Upper lobe of right lung (tissue), 1 donor: ENCODE measurements at regions not wholly inside any gene's neighbourhood (a gene's known extent, or its start where the extent isn't known, plus 50 kb on each side); places are given as distances from the start of the nearest gene placed in this dataset.
A peak's percentile ranks its signal among the peaks of the same experiment; 100 is the strongest.

Experiments
- ATAC-seq: fragments of 200-7000 bp; cut with Tn5 transposase; one replicate; pipeline ENCODE4 v1.9.1; 2020; ENCODE audit warnings: mild to moderate bottlenecking, moderate library complexity
- DNase-seq: peaks from one replicate; pipeline ENCODE4 v3.0.0-alpha.2; 2020
- H3K27ac ChIP-seq: fragments of 200-600 bp; one replicate; pipeline ENCODE4 v1.8.0; 2022
- H3K27me3 ChIP-seq: fragments of 200-600 bp; one replicate; pipeline ENCODE4 v1.8.0; 2022; ENCODE audit warnings: mild to moderate bottlenecking
- H3K36me3 ChIP-seq: fragments of 200-600 bp; one replicate; pipeline ENCODE4 v1.8.0; 2022
- H3K4me1 ChIP-seq: fragments of 200-600 bp; one replicate; pipeline ENCODE4 v1.8.0; 2022
- H3K4me3 ChIP-seq: fragments of 200-600 bp; one replicate; pipeline ENCODE4 v1.8.0; 2022; ENCODE audit warnings: mild to moderate bottlenecking
- H3K9me3 ChIP-seq: fragments of 200-600 bp; one replicate; pipeline ENCODE4 v1.8.0; 2022
- intact Hi-C: fragments of 100-400 bp; cut with DNase I; formaldehyde crosslinking; loops from one replicate; pipeline ENCODE4 v1.11.0; 2022
- TF ChIP-seq, protein P1 (sequence below): fragments of 200-600 bp; IDR thresholded peaks from one replicate; pipeline ENCODE4 v1.8.0; 2022; ENCODE audit warnings: antibody characterized with exemption
- donor health status: DM: no; HTN: yes; CAD: no; lungs with severe emphysema.

DNA sequence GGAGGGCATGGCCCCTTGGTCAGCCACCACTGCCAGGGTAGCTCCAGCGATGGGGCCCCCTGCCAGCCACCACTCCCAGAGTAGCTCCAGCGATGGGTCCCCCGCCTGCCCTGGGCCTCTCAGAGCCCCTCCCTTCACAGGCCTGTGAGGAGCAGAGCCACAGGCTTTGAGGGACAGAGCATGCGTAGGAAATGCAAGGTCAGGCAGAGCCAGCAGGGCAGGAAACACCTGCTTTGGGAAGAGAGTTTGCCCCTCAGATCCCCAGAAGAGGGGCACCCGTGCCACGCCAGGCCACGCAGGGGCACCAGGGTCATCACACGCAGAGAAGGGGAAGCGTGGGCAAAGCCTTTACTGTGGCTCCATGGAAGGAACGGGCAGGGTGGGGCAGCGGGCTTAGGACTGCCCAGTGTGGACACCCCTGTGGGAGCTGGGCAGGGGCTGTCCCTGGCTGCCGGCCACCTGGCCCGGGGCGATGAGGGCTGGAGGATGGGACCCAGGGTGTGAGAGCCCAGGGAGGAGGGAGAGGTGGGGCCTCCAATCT lies 477.8 kb downstream of the BRD1 start:
- peak; percentile 59 for DNase-seq
- H3K9me3 ChIP-seq, result no peaks in the 10 kb centered on the region
- peaks cover 32% of the 10 kb centered on the region for H3K27me3 ChIP-seq
- ATAC-seq, result peak; percentile 12
- H3K4me3 ChIP-seq, result no peak overlapping the region
- TF ChIP-seq, protein P1, sequence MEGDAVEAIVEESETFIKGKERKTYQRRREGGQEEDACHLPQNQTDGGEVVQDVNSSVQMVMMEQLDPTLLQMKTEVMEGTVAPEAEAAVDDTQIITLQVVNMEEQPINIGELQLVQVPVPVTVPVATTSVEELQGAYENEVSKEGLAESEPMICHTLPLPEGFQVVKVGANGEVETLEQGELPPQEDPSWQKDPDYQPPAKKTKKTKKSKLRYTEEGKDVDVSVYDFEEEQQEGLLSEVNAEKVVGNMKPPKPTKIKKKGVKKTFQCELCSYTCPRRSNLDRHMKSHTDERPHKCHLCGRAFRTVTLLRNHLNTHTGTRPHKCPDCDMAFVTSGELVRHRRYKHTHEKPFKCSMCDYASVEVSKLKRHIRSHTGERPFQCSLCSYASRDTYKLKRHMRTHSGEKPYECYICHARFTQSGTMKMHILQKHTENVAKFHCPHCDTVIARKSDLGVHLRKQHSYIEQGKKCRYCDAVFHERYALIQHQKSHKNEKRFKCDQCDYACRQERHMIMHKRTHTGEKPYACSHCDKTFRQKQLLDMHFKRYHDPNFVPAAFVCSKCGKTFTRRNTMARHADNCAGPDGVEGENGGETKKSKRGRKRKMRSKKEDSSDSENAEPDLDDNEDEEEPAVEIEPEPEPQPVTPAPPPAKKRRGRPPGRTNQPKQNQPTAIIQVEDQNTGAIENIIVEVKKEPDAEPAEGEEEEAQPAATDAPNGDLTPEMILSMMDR, result no peak
- no peak overlapping the region for H3K27ac ChIP-seq
- no peaks in the 10 kb centered on the region for H3K4me1 ChIP-seq
- no peaks in the 10 kb centered on the region for H3K36me3 ChIP-seq
- intact Hi-C loops, result no loop called here

DNA sequence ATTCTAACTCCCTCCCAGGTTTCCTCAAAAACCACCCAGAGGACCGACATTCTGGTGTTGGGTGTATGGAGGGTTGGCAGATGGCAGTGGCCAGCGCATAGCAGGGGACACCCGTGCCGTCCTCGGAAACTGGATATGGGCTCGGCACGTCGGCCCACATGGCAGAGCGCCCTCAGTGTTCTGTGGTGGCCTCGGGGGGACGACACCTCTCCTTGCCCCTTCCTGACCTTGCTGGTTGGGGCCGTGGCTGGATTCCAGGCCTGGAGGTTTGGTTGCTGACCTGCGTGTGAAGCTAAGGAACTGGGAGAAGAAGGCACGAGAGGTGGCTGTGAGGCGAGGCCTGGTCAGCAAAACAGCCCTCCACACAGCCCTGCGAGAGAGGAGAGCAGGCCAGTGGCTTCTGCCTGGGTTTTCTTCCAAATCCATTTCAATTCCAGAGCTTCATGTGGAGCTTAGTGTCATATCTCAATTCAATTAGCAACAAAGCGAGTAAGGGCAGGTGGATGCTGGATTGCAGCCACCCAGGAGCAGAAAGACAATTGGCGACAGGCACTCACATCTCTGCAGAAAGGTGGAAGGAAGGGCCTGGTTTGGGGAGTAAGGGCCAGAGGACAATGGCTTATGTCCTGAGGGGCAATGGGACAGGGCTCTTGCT lies 478.4 kb downstream of the BRD1 start:
- TF ChIP-seq, protein P1, result no peak

DNA sequence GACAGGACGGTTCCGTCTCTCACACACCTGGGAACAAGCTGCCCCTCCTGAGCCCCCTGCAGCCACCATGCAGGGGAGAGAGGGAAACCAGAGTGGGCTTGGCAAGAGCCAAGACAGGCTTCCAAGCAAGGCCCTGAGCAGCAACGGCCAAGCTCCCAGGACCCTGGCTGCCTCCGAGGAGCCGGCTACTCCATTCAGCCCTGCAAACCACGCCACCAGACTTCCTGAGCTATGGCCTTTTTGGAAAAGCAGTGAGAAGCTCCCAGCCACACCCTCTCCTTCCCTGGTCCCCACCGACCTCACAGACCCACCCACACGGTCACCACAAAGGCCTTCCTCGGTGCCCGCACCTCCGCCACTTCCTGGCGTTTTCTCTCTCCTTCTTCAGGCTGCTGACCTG lies 479.0 kb downstream of the BRD1 start:
- ATAC-seq, result no peak
- Histone ChIP-seq H3K4me1 (no peaks in the 10 kb centered on the region), H3K4me3 (no peak overlapping the region), H3K36me3 (no peaks in the 10 kb centered on the region), H3K9me3 (no peaks in the 10 kb centered on the region), H3K27ac (no peak overlapping the region), H3K27me3 (peaks cover 27% of the 10 kb centered on the region)
- intact Hi-C loops, result no loop called here
- peak; percentile 46 for DNase-seq
- TF ChIP-seq, protein P1, result no peak

More for the DNA sequence above, 478.4 kb downstream of the BRD1 start:
- no peak overlapping the region for H3K4me3 ChIP-seq
- H3K36me3 ChIP-seq, result no peaks in the 10 kb centered on the region
- ATAC-seq (no peak), DNase-seq (peak; percentile 54)
- no peaks in the 10 kb centered on the region for H3K4me1 ChIP-seq
- H3K27ac ChIP-seq, result no peak overlapping the region
- H3K9me3 ChIP-seq, result no peaks in the 10 kb centered on the region
- peaks cover 28% of the 10 kb centered on the region for H3K27me3 ChIP-seq
- intact Hi-C loops, result no loop called here

DNA sequence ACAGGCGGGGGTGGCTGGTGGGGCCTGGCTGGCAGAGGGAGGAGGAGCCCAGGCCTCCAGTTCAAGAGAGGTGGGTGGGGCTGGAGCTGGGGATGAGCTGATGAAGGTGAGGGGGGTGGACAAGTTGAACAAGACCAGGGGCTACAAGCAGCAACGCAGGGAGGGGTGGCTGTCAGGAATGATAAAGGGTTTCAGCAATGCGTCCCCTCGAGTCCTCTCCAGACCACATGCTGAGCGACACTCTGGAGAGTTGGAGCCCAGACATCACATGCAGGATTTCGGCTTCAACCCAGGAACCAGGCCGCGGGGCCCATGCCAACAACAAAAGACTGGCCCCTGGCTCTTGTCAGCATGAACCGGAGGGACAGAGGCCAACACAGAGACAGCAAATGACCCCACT lies 480.3 kb downstream of the BRD1 start:
- TF ChIP-seq, protein P1, result no peak
- peak; percentile 32 for DNase-seq
- Histone ChIP-seq H3K9me3 (no peaks in the 10 kb centered on the region), H3K36me3 (no peaks in the 10 kb centered on the region), H3K27ac (no peak overlapping the region), H3K4me3 (no peak overlapping the region), H3K4me1 (no peaks in the 10 kb centered on the region), H3K27me3 (peaks cover 15% of the 10 kb centered on the region)
- intact Hi-C loops, result no loop called here
- no peak for ATAC-seq

DNA sequence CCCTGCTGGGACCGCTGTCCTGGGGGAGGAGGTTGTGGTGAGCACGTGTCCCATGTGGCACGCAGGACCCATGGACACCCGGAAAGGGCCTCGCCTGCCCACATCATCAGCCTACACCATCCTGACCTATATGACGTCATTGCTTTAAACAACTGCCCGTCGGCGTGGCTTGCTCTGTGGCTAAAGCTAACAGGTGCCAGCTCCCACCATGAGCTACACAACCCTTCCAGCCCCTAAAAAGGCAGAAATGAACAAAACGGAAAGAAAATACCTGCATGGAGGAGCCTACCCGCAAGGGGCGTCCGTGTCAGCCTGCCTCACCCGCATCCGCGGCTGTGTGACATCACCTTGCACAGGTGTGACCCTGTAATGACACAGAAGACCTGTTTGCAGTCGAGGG lies 481.8 kb downstream of the BRD1 start:
- no peaks in the 10 kb centered on the region for H3K9me3 ChIP-seq
- H3K27me3 ChIP-seq, result peaks cover 16% of the 10 kb centered on the region
- no peak for ATAC-seq
- no peaks in the 10 kb centered on the region for H3K4me1 ChIP-seq
- no peak overlapping the region for H3K4me3 ChIP-seq
- TF ChIP-seq, protein P1, result no peak
- DNase-seq, result peak; percentile 55
- H3K27ac ChIP-seq, result no peak overlapping the region
- no peaks in the 10 kb centered on the region for H3K36me3 ChIP-seq
- intact Hi-C loops, result no loop called here
